Stimulated activated CD8-positive, alpha-beta memory T cell treated with anti-CD3 and anti-CD28 coated beads, Interleukin-15, amount 100 ng/mL, for 1 hour (primary cell): ENCODE measurements at regions not wholly inside any gene's neighbourhood (a gene's known extent, or its start where the extent isn't known, plus 50 kb on each side); places are given as distances from the start of the nearest gene placed in this dataset.
"Not testable (repeated sequence)": the region's sequence is repeated elsewhere in the genome, so short reads cannot be mapped to it uniquely, and the experiment has no call there.

ENCODE experiments used
- DNase-seq: peaks from one replicate; pipeline ENCODE4 v3.0.0-alpha.2; 2020; ENCODE audit warnings: low read depth

DNA sequence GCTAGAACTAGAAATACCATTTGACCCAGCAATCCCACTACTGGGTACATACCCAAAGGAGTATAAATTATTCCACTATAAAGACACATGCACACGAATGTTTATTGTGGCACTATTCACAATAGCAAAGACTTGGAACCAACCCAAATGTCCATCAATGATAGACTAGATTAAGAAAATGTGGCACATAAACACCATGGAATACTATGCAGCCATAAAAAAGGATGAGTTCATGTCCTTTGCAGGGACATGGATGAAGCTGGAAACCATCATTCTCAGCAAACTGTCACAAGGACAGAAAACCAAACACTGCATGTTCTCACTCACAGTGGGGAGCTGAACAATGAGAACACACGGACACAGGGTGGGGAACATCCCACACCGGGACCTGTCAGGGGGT is 207.8 kb upstream of the CCDC196 start:
- DNase-seq, result not testable (repeated sequence)

DNA sequence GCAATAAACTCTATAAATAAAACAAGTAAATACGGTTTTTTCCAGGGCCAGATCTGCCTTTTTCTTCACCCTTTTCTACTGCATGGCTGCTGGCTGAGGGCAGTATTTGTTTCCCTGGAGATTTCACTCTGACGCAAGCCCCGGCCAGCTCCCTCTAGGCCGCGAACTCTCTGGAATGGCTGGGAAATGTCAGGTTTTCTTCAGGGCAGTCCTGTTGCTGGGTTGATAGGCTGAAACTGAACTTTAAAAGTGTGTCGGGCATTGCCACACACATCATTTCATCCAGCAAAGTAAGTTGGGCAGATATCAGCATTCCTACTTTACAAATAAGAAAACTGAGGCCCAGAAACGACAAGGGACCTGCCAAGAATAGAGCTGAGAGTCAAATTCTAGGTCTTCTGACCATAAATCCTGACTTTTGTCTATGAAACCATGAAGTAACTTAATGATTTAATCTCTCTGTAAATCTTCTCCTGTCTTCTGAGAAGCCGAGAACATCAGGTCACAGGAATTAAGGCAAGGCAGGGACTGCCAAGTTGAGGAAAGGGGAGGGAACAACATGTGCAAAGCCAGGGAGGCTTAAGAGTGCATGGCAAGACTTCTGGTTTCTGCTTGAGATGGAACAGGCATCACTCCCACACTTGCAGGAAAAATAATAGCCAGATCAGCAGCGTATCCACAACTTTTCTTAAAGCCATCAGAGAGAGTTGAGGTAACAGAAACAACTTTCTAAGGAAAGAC is 205.0 kb upstream of the CCDC196 start:
- DNase-seq, result no peak

DNA sequence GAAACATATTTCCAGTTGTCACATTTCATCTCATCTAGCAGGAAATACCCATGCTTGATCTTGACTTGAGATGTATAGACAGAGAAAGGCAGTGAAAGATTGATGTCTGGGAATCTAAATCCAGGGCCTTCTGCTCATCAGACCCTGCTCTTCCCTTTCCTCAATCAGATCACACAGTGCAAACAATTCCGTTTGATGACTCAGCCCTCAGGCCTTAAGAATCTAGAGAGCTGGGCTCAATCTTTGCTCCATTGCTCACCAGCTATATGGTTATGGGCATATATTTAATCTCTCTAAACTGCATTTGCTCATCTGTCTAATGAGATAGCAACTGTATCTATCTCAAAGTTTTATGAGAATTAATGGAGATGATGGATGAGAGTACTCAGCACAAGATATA is 201.8 kb upstream of the CCDC196 start:
- no peak for DNase-seq

DNA sequence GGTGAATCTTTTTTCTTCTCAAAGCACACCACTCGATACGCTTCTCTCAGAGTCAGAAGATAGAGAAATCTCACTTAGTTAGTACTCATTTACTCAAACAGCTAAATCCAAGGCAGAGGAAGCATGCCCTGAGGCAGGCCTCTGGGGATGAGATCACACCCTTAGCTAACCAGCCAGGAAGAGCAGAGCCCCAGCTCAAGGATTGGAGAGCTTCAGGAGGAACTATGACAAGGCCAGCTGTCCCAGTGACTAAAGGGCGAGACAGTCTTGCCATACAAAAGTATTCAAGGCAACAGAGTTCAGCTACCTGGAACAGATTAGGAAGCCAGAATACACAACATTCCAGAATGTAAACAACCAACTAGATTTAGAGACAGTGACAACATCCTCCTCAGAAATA is 197.7 kb upstream of the CCDC196 start:
- DNase-seq, result no peak

DNA sequence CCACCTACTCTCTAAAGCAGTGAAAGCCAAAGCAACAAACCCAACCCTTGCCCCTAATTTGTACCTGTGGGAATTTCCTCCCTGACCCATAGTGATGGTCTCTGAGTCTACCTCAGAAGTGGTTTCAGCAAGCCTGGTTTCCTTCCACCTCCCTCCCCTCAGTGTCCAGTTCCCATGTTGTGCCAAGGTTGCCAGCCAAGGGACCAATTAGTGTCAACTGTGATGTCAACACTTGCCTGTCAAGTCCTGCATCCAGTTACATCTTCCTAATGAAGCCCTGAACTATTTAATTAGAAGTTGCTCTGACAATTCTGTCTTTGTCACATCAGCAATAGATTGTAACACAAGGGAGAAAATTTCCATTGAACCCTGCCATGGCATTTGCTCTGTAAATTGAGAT is 194.4 kb upstream of the CCDC196 start:
- DNase-seq, result no peak

DNA sequence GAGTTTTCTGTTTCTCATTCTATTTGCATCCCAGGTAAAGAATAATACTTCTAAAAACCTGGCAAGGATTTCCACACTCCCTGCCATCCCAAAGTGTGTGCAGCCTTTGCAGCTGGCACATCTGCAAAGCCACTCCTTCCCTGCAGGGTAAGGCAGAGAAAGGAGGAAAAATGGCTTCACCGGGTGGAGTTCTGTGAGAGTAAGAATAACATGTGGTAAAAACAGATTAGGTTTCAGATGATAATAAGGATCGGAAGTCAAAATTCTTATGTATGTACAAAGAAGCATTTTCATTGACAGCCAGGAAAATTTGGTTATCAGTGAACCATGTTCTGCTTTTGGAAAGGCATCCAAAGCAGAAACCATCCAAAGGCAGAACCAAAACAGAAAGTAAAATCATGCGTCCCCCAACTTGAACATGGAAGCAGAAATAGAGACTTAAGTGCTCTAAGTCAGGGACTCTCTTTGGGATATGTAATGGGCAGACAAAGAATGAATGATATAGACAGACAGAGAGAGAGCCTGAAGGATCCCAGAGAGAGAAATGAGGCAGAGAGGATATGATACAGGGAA is 192.6 kb upstream of the CCDC196 start:
- no peak for DNase-seq

DNA sequence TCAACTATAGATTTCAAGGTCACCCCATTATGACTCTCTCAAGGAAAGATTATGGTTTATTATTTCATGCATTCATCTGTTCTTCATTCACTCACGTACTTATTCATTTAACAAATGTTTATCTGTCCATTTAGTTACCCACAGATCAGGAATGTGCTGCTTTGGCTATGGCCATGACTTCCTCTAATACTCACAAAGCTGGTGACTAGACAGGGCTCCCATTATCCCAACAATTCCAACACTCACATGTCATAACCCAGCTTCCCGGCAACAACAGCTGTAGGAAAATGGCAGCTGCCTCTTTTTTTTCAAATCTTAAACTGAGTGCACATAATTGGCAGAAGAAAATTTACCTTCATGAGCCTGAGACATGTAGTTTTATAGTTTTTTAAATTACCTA is 190.8 kb upstream of the CCDC196 start:
- no peak for DNase-seq

DNA sequence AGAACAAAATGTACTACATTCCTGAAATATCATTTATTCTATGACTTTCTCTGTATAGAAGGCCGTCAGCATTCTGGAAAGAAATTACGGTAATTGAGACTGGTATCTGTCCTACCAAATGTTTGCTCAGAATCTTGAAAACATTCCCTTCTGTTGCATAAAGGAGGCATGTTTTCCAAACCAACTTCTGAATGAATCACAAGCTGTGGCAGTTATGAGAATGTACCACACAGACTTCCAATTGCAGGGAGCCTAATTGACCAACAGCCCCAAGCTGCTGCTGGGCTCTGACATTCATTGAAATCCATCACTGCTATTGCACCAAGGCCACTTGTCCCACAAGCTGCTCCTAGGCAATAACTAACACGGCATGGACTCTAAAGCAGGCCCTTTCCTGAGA is 185.3 kb upstream of the CCDC196 start:
- no peak for DNase-seq

DNA sequence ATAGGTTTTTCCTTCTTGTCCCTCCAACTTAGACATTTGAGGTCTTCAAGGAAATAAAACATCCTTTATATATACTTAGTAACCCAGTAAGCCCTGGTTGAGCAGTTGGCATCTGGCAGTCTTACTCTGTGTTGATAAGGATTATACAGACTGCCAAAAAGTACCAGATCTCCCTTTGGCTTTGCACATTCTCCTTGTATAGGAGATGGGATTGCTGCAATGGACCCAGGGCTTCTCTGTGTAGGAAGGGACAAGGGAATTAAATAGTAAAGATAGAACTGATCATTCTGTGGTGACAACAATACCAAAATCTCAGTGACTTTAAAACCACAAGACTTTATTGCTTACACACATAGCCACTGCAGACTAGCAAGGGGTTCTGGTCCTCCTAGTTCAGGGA is 180.1 kb upstream of the CCDC196 start:
- no peak for DNase-seq

DNA sequence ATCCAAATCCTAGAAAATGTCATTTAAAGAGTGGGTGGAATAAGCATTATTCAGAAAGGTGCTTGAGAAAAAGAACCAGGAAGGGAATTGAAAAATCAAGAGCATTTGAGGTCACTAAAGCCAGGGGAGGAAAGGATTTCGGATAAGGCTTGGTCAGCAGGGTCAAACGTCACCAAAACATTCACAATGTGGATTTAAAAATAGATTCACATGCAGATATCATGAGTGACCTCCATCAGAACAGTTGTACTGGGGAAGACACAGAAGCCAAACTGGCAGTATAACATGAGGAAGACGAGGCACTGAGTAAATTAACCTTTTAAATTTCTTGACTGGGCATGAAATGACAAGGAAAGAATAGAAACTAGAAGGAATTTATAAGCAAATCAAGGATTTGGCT is 175.1 kb upstream of the CCDC196 start:
- no peak for DNase-seq

DNA sequence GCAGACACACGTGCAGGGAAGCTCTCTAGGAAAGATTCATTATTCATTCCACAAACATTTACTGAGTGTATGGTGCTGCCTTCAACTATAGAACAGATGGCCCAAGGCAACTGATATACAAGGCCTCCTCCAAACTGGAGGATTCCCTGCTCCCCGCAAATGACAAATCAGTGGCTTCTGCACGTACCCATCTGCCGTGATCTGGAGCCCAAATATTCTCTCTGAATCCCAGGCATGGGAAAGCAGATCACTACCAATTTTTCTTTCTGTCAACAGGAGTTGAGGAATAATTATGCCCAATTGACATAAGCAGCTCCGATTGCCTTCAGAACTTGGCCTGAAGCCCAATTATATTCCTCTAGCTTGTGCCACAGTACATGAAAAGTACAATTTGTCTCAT is 174.2 kb upstream of the CCDC196 start:
- DNase-seq, result no peak

DNA sequence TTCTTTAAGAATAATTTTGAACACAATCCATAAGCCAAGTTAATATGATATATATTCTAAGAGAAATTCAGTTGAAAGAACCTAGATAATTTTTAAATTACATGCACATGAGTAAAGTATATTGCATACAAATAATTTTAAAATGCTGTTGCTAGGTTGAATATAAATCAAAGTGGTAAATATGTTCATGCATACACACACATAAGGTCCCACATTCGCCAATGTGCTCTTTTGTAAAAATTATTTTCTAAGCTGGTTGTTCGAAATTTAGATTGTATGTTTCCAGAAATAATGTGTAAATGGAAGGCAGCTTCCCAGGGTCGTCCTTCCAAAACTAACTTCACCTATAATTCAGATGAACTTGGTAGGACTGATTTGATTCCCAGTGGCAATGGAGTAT is 173.7 kb upstream of the CCDC196 start:
- no peak for DNase-seq

DNA sequence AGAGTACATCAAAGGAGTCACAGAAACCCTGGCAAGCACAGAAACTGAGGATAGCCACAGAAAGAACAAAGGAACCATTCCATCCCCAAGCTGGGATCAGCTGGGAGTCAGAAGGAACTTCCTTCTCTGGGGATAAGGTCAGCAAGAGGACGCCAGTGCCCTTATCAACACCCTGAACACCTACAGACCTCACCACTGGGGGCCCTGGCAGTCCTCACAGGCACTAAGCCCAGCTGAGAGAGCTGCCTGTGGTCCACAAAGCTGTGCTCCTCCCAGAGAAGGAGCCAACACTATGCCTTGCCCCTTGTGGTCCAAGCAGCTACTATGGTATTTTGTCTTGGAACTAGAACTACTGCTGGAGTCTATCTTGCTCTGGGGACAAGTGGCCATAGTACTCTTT is 171.1 kb upstream of the CCDC196 start:
- DNase-seq, result no peak

DNA sequence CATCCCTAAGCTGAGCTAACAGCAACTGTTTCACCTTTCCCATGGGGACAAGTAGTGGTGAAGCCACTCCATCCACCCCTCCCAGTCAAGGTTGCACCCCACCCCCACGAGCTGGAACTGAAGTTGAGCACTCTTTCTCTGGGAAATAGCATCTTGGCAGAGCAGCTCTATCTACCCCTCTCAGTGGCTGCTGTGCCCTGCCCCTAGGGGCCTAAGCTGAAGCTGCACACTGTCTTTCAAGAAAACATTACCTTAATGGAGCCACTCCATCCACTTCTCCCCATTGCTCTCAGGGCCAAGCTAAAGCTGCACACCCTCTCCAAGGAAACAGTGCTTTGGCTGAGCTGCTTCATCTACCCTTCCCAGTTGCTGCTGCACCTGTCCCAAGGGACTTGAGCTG is 170.6 kb upstream of the CCDC196 start:
- no peak for DNase-seq

DNA sequence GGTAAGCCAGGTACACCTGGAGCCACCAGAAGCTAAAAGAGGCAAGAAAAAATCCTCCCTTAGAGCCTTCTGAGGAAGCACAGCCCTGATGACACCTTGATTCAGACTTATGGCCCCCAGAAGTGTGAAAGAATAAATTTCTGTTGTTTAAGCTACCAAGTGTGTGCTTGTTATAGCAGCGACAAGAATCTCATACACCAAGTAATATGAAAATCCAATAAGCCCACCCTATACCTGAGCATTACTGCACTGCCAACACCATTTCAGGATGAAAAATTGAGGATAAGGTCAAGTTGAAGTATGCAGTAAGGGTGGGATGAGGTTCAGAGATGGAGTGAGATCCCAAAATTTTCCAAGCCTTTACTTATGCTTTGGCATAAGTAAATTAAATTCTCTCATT is 163.6 kb upstream of the CCDC196 start:
- no peak for DNase-seq

DNA sequence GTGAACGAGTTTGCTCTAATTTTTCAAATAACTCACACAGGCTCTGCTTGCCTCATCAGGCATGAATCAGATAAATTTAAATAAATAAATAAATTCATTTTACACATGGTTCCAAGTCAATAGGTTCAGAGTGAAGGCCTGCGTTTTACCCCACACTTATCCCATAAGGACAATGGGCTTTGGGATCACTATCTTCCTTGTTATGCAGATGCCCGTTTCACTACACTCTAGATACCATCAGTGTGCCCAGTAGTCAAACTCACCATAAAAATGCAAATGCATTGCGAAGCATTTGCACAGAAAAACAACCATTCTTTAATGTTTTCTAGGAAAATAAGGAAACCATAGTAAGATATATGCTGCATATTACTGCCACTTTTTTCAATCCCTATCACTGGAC is 155.9 kb upstream of the CCDC196 start:
- no peak for DNase-seq

DNA sequence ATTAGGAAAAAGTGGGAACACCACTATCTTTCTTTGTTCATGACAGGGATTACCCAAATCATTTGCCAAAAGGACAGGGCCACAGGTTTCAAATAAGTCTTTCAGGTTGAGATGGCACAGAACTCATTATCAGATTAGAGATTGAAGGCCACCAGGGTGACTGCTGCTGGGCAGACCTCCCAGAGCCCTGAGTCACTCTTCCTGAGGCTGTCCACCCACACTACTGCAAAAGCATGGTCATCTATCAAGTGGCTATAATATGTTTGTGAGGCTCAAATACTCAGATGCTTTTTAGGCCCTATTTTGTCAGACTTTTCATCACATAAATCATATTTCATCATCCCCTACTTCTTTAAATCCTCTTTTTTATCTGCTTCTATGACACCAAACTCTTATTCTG is 155.3 kb upstream of the CCDC196 start:
- DNase-seq, result no peak

DNA sequence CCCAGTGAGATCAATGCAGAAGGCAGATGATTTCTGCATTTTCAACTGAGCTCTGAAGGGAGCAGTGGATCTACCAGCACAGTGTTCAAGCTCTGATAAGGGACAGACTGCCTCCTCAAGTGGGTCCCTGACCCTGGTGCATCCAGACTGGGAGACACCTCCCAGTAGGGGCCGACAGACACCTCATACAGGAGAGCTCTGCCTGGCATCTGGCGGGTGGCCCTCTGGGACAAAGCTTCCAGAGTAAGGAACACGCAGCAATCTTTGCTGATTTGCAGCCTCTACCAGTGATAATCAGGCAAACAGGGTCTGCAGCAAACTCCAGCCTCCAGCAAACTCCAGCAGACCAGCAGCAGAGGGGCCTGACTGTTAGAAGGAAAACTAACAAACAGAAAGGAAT is 152.9 kb upstream of the CCDC196 start:
- DNase-seq, result not testable (repeated sequence)

DNA sequence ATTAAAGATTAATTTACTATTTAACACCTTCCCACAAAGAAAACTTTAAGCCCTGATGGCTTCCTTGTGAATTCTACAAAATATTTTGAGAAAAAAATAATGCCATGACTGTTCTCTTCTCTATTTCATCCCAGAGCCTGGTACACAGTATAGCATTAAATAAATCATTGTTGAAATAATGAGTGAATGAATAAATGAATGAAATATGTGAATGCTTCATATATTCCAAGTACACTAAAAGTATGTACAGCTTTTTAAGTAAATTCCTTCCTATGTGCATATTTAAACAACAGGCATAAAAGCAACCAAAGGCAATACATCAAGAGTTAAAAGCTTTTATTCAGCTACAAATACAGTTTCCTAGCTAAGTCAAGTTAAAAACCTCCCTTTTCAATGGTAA is 144.9 kb upstream of the CCDC196 start:
- no peak for DNase-seq

DNA sequence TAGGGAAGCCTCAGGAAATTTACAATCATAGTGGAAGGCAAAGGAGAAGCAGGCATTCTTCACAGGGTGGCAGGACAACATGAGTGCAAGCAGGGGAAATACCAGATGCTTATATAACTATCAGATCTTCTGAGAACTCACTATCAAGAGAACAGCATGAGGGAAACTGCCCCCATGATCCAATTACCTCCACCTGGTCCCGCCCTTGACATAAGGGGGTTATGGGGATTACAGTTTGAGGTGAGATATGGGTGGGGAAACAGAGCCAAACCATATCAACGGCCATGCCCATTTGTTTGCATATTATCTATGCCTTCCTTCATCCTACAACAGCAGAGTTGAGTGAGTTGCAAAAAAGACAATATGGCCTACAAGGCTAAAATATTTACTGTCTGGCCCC is 140.2 kb upstream of the CCDC196 start:
- no peak for DNase-seq

DNA sequence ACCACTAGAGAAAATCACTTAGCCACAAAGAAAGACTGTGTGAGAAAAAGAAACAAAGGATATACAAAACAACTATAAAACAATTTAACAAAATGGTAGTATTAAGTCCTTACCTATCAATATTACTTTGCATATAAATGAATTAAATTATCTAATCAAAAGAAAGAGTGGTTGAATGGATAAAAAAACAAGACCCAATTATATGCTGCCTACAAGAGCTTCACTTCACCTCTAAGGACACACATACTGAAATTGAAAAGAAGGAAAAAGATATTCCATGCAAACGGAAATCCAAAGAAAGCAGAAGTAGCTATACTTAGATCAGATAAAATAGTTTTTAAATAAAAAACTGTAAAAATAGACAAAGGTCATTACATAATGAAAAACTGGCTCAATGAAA is 134.9 kb upstream of the CCDC196 start:
- DNase-seq, result no peak

DNA sequence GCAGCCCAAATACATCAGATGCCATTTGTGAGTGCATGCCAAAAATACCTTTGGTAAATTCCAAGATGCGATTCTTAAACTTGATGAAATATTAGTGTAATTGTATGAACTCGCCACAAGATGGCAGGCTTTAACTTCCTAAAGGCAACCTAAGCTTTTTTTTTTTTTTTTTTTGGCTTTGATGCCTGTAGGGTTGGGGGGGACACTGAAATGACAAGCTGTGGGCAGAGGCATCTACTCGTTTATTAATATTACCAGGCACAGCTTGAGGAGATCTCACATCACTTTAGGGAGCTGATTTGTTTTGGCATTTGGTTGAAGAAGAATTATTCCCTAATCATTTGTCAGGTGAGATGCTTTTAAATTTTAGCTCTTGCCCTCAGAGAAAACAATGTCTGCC is 126.7 kb upstream of the CCDC196 start:
- DNase-seq, result no peak

DNA sequence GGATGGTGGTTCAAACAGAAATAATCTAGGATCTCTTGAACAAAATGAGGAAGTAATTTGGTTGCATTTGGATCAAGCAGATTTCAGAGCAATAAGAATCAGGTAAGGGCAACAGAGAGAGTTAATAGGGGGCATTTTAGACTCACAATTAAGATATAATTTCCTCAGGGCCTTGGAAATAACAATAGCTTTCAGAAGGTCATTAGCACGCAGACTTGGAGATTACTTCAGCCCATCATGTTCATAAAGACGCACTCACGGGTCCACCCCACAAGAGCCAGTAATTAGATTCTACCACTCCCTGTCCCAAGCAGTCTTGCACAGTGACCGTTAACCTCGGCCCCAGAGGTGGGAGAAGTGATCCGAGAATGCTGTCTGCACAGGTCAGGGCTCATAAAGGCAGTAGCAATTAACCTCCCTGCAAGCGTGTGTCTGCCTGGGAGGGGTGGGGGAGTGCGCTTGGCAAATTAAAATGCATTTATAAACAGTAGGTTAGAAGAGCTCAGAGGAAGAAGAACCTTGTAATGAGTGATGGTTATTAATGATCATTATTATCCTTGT is 125.7 kb upstream of the CCDC196 start:
- no peak for DNase-seq

DNA sequence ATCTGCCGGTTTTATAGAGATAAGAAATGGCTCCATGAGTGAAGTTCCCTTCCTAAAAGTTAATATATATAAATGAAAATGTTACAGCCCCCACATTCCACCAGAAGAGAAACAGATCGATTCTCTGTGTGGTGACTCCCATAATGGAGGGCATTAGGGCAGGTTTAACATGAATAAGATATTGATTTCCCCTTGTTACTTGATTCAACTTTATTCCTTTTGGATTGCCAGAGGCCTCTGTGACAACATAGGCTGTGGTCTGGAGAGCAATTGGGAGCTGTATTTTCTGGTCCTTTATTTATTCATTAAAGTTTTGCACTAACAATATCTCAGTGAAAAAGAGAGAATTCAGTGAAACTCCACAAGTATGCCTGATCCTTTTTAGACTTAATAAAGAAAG is 125.2 kb upstream of the CCDC196 start:
- no peak for DNase-seq
